GM23338 (cell line): ENCODE measurements at regions not wholly inside any gene's neighbourhood (a gene's known extent, or its start where the extent isn't known, plus 50 kb on each side); places are given as distances from the start of the nearest gene placed in this dataset.

Experiments
- ATAC-seq: fragments of 200-7000 bp; cut with Tn5 transposase; 3 replicates; pipeline ENCODE4 v1.9.1; 2020
- DNase-seq: peaks from one replicate; pipeline ENCODE4 v3.0.0-alpha.2; 2015; ENCODE audit warnings: low spot score
- H2AFZ ChIP-seq: fragments of 200-600 bp; sonication (generic); 2 replicates; pipeline ENCODE4 v1.8.0; 2016; ENCODE audit warnings: antibody characterized with exemption, mild to moderate bottlenecking, moderate library complexity
- H3F3A ChIP-seq: fragments of 200-600 bp; sonication (generic); replicated peaks from 2 replicates; pipeline ENCODE4 v1.8.0; 2017; ENCODE audit warnings: antibody characterized with exemption, mixed run types, low read depth
- H3K27ac ChIP-seq: fragments of 200-600 bp; sonication (generic); 2 replicates; pipeline ENCODE4 v1.6.1; 2016; ENCODE audit warnings: low read depth
- H3K27me3 ChIP-seq: fragments of 200-600 bp; sonication (generic); 2 replicates; pipeline ENCODE4 v1.8.0; 2016; ENCODE audit warnings: mild to moderate bottlenecking, mixed run types, moderate library complexity; ENCODE audit not compliant: insufficient read depth
- H3K36me3 ChIP-seq: fragments of 200-600 bp; sonication (generic); 2 replicates; pipeline ENCODE4 v1.8.0; 2016; ENCODE audit warnings: mild to moderate bottlenecking; ENCODE audit not compliant: insufficient read depth
- H3K4me1 ChIP-seq: fragments of 200-600 bp; sonication (generic); 2 replicates; pipeline ENCODE4 v1.8.0; 2016; ENCODE audit warnings: mild to moderate bottlenecking, moderate library complexity; ENCODE audit not compliant: insufficient read depth
- H3K4me2 ChIP-seq: fragments of 200-600 bp; sonication (generic); 2 replicates; pipeline ENCODE4 v1.7.1; 2017; ENCODE audit warnings: mixed run types
- H3K4me3 ChIP-seq: fragments of 200-600 bp; sonication (generic); 2 replicates; pipeline ENCODE4 v1.6.1; 2016; ENCODE audit warnings: mixed run types
- H3K79me2 ChIP-seq: fragments of 200-600 bp; sonication (generic); replicated peaks from 2 replicates; pipeline ENCODE4 v1.8.0; 2017; ENCODE audit warnings: mild to moderate bottlenecking; ENCODE audit not compliant: insufficient read depth
- H3K9me2 ChIP-seq: fragments of 200-600 bp; sonication (generic); 2 replicates; pipeline ENCODE4 v1.8.0; 2017; ENCODE audit not compliant: insufficient read depth
- H4K20me1 ChIP-seq: fragments of 200-600 bp; sonication (generic); replicated peaks from 2 replicates; pipeline ENCODE4 v1.8.0; 2017; ENCODE audit warnings: mild to moderate bottlenecking; ENCODE audit not compliant: insufficient read depth
- H3K27ac Mint-ChIP-seq: 2 replicates; pipeline ENCODE4 v1.8.0; 2020; ENCODE audit warnings: inconsistent platforms, mild to moderate bottlenecking, moderate library complexity, mixed read lengths
- H3K27me3 Mint-ChIP-seq: 3 replicates; pipeline ENCODE4 v1.8.0; 2022; ENCODE audit warnings: low read depth, mild to moderate bottlenecking, moderate library complexity, mixed read lengths, inconsistent platforms; ENCODE audit not compliant: insufficient read depth, poor library complexity
- H3K36me3 Mint-ChIP-seq: 3 replicates; pipeline ENCODE4 v1.8.0; 2021; ENCODE audit warnings: low read depth, mild to moderate bottlenecking, inconsistent platforms, moderate library complexity, mixed read lengths
- H3K4me1 Mint-ChIP-seq: 3 replicates; pipeline ENCODE4 v1.8.0; 2020; ENCODE audit warnings: mild to moderate bottlenecking, inconsistent platforms, mixed read lengths
- H3K4me3 Mint-ChIP-seq: 3 replicates; pipeline ENCODE4 v1.8.0; 2021; ENCODE audit warnings: moderate library complexity, mild to moderate bottlenecking, inconsistent platforms, mixed read lengths
- H3K9me3 Mint-ChIP-seq: 3 replicates; pipeline ENCODE4 v1.8.0; 2020; ENCODE audit warnings: moderate library complexity, mild to moderate bottlenecking, inconsistent platforms, mixed read lengths
- CREB1 ChIP-seq: fragments of 250-450 bp; sonication (Bioruptor Pico); IDR thresholded peaks from 2 replicates; pipeline ENCODE4 v1.5.0; 2020; ENCODE audit warnings: low read depth, mild to moderate bottlenecking, moderate library complexity
- CTCF ChIP-seq, 2 experiments: fragments of 200-600 bp in 1 of 2; sonication (generic) in 1 of 2; conservative IDR thresholded peaks; 2 replicates each; pipeline versions ENCODE4 v1.5.1 to v1.6.1; 2016 to 2017; ENCODE audit warnings: antibody characterized with exemption in 2 of 2, low read depth in 2 of 2, mild to moderate bottlenecking in 2 of 2, moderate library complexity in 1 of 2
- ETS1 ChIP-seq: IDR thresholded peaks from 2 replicates; pipeline ENCODE4 v1.6.1; 2016; ENCODE audit warnings: antibody characterized with exemption
- EZH2 ChIP-seq: fragments of 200-600 bp; sonication (generic); IDR thresholded peaks from one replicate; pipeline ENCODE4 v1.8.0; 2017; ENCODE audit warnings: antibody characterized with exemption, mild to moderate bottlenecking, low read depth; ENCODE audit not compliant: unreplicated experiment
- EZH2phosphoT487 ChIP-seq: fragments of 200-600 bp; sonication (generic); IDR thresholded peaks from one replicate; pipeline ENCODE4 v1.8.1; 2018; ENCODE audit warnings: antibody characterized with exemption; ENCODE audit not compliant: unreplicated experiment
- JUNB ChIP-seq: IDR thresholded peaks from one replicate; pipeline ENCODE4 v1.6.1; 2016; ENCODE audit warnings: antibody characterized with exemption; ENCODE audit not compliant: unreplicated experiment
- NANOG ChIP-seq: IDR thresholded peaks from 2 replicates; pipeline ENCODE4 v1.6.1; 2016; ENCODE audit warnings: antibody characterized with exemption, borderline replicate concordance
- POLR2AphosphoS5 ChIP-seq: IDR thresholded peaks from 2 replicates; pipeline ENCODE4 v1.6.1; 2016; ENCODE audit warnings: antibody characterized with exemption, low read depth
- REST ChIP-seq: IDR thresholded peaks from one replicate; pipeline ENCODE4 v1.6.1; 2018; ENCODE audit warnings: antibody characterized with exemption; ENCODE audit not compliant: unreplicated experiment
- STAT1 ChIP-seq: IDR thresholded peaks from one replicate; pipeline ENCODE4 v1.6.1; 2016; ENCODE audit warnings: antibody characterized with exemption; ENCODE audit not compliant: unreplicated experiment
- ZNF114 ChIP-seq: fragments of 250-450 bp; sonication (Bioruptor Pico); IDR thresholded peaks from 2 replicates; pipeline ENCODE4 v1.5.0; 2020; ENCODE audit warnings: mild to moderate bottlenecking, moderate library complexity
- ZNF331 ChIP-seq: fragments of 250-450 bp; sonication (Bioruptor Pico); IDR thresholded peaks from 2 replicates; pipeline ENCODE4 v1.5.0; 2020; ENCODE audit warnings: low read depth, mild to moderate bottlenecking, moderate library complexity
- ZNF462 ChIP-seq: fragments of 250-450 bp; sonication (Bioruptor Pico); IDR thresholded peaks from 2 replicates; pipeline ENCODE4 v1.5.0; 2020; ENCODE audit warnings: mild to moderate bottlenecking, moderate library complexity

- Histone ChIP-seq H3K4me2 (no peak overlapping the region), H3K4me1 (no peaks in the 10 kb centered on the region), H3K9me2 (no peaks in the 10 kb centered on the region), H2AFZ (no peak overlapping the region), H3K27ac (no peak overlapping the region), H3K36me3 (no peaks in the 10 kb centered on the region), H3F3A (no peaks in the 10 kb centered on the region), H3K79me2 (no peaks in the 10 kb centered on the region), H3K4me3 (no peak overlapping the region), H4K20me1 (no peaks in the 10 kb centered on the region), H3K27me3 (no peaks in the 10 kb centered on the region)
- Mint-ChIP-seq H3K27ac (no peak overlapping the region), H3K36me3 (no peaks in the 10 kb centered on the region), H3K27me3 (no peaks in the 10 kb centered on the region), H3K9me3 (no peaks in the 10 kb centered on the region), H3K4me3 (no peak overlapping the region), H3K4me1 (peaks cover 2% of the 10 kb centered on the region; the same call in 2 of the 3 replicates)
- TF ChIP-seq REST (no peak), ZNF114 (CRISPR knock-in tag) (no peak), ZNF331 (CRISPR knock-in tag) (no peak), CTCF (conservative IDR thresholded peaks at IDR 0.05; ENCODE audit: low read depth in 2 of 2) (no peak), NANOG (no peak), ZNF462 (CRISPR knock-in tag) (no peak), POLR2AphosphoS5 (no peak), STAT1 (no peak), CREB1 (no peak), JUNB (no peak), EZH2phosphoT487 (no peak), EZH2 (no peak), ETS1 (no peak)
- no peak for ATAC-seq
- DNase-seq, result no peak
These were observed 50.4 kb upstream of the LCLAT1 start for GRCh38 chr2:30396436-30397232.
